ENCODE measurements at regions not wholly inside any gene's neighbourhood (a gene's known extent, or its start where the extent isn't known, plus 50 kb on each side); places are given as distances from the start of the nearest gene placed in this dataset.

DNA sequence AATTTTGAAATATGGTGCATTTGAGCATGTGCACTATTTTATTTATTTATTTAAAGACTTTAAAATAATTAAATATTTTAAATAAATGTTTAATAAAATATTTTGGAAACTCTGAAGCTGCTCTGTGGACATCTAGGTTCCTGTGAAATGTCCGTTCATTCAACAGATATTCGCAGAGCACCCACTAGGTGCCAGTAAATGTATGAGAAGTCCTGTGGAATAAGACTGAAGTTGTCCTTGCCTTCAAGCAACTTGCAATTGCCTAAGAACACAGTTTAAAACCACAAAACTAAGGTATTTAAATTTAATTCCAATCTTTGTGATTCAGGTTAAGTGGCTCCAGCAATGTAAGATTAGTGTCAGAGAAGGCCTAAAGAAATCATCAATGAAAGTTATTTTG lies 306.7 kb downstream of the GBA3 start:
- Histone ChIP-seq H3K27ac (ENCODE audit: low read length) (no peak overlapping the region), H3K4me3 (ENCODE audit: low read length) (no peak overlapping the region), H3K27me3 (ENCODE audit: insufficient read depth, low read length) (no peaks in the 10 kb centered on the region), H3K9me3 (ENCODE audit: insufficient read depth, low read depth, low read length) (no peaks in the 10 kb centered on the region), H3K9ac (ENCODE audit: low read depth, low read length) (no peak overlapping the region), H3K36me3 (ENCODE audit: insufficient read depth, low read depth, low read length) (no peaks in the 10 kb centered on the region), H3K4me1 (ENCODE audit: insufficient read depth, low read length) (no peaks in the 10 kb centered on the region)

DNA sequence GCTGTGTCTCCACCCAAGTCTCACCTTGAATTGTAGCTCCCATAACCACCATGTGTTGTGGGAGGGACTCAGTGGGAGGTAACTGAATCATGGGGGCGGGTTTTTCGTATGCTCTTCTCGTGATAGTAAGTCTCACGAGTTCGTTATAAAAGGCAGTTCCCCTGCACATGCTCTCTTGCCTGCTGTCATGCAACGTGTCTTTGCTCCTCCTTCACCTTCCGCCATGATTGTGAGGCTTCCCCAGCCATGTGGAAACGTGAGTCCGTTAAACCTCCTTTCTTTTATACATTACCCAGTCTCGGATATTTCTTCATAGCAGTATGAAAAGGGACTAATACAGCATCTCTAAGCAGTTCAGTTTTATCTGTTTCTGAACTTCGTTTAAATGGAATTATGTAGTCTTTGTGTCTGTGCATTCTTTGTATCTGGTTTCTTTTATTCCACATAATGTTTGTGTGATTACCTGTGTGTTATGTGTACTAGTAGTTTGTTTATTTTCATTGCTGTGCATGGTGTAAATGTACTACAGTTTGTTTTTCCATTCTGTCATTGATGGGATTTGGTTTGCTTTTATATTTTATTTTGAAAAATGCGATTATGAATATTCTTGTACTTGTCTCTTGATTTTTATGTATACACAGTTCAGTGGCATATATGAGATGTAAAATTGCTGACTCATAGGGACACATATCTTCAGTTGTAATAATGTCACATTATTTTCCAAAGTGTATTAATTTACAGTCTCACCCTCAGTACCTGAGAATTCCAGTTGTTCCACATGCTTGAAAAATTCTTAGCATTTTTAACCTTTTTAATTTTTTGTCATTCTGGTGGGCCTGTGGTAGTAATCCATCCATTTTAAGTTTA lies 304.9 kb downstream of the GBA3 start:
- Histone ChIP-seq H3K27ac (ENCODE audit: low read length) (no peak overlapping the region), H3K4me3 (ENCODE audit: low read length) (no peak overlapping the region), H3K36me3 (ENCODE audit: insufficient read depth, low read depth, low read length) (no peaks in the 10 kb centered on the region), H3K9me3 (ENCODE audit: insufficient read depth, low read depth, low read length) (no peaks in the 10 kb centered on the region), H3K4me1 (ENCODE audit: insufficient read depth, low read length) (no peaks in the 10 kb centered on the region), H3K9ac (ENCODE audit: low read depth, low read length) (no peak overlapping the region), H3K27me3 (ENCODE audit: insufficient read depth, low read length) (no peaks in the 10 kb centered on the region)

DNA sequence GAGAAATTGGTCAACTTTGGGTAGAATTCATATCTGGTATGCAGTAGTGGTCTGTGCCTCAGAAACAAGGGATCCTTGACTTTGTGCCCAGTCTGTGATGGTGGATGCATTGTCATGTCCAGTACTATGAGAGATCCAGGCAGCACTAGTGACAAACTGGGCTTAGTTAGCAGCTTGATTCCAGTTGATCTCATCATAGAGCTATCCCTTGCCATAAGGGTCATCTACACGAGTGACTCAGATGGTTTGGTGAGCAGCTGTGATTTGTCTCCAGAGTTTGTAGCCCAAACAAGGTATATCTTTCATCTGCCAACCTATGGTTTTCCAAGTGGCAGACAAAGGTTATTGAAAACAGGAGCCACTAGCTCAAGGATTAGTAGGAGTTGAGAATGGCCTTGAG lies 298.8 kb downstream of the GBA3 start:
- H3K27ac ChIP-seq (ENCODE audit: low read length) = no peak overlapping the region
- no peak overlapping the region for H3K9ac ChIP-seq (ENCODE audit: low read depth, low read length)
- no peak overlapping the region for H3K4me3 ChIP-seq (ENCODE audit: low read length)
- H3K27me3 ChIP-seq (ENCODE audit: insufficient read depth, low read length) = no peaks in the 10 kb centered on the region
- H3K9me3 ChIP-seq (ENCODE audit: insufficient read depth, low read depth, low read length) = no peaks in the 10 kb centered on the region
- H3K36me3 ChIP-seq (ENCODE audit: insufficient read depth, low read depth, low read length) = no peaks in the 10 kb centered on the region
- H3K4me1 ChIP-seq (ENCODE audit: insufficient read depth, low read length) = no peaks in the 10 kb centered on the region

DNA sequence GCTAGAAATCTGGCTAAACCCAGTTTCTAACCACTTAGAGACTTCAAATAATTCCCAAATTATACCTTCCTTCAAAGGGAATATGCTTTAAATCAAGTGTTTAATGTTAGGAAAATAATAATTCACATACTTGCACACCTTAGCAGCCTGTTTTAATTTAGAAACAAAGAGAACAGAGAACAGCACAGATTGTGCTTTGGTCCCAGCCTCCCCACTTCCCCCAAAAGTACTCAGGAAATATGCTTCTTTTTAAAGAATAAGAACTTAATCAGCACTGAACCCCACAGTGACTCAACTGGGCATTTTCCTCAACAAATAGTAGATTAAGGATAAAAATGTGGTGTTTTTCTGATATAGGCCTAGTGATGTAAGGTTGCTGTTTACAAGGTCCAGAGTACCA lies 295.8 kb downstream of the GBA3 start:
- H3K4me3 ChIP-seq (ENCODE audit: low read length) = no peak overlapping the region

DNA sequence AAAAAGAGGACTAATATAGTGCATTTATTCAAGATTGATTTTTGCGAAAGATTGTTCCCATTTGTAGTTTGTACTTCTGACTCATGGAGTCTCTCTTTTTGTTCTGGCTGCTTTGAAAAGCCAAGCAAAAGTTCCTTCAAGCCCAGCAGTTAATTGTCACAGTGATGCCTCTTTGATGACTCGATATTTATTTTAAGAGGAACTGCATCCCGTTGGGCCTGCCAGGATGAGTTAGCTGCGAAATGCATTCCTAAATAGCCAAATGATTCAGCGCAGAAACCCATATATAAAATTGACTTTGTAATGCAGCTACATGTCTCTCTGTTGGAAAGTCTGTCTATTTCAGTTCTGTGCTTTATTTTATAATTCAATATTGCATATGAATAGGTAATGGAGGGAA lies 295.1 kb downstream of the GBA3 start:
- no peaks in the 10 kb centered on the region for H3K36me3 ChIP-seq (ENCODE audit: insufficient read depth, low read depth, low read length)
- H3K4me1 ChIP-seq (ENCODE audit: insufficient read depth, low read length) = no peaks in the 10 kb centered on the region
- H3K9ac ChIP-seq (ENCODE audit: low read depth, low read length) = no peak overlapping the region
- peaks cover 10% of the 10 kb centered on the region for H3K9me3 ChIP-seq (ENCODE audit: insufficient read depth, low read depth, low read length)
- H3K4me3 ChIP-seq (ENCODE audit: low read length) = no peak overlapping the region
- no peak overlapping the region for H3K27ac ChIP-seq (ENCODE audit: low read length)
- no peaks in the 10 kb centered on the region for H3K27me3 ChIP-seq (ENCODE audit: insufficient read depth, low read length)

More for the DNA sequence above, 295.8 kb downstream of the GBA3 start:
- peaks cover 7% of the 10 kb centered on the region; the same call in 1 of the 2 replicates for H3K9me3 ChIP-seq (ENCODE audit: insufficient read depth, low read depth, low read length)
- no peak overlapping the region for H3K27ac ChIP-seq (ENCODE audit: low read length)
- H3K9ac ChIP-seq (ENCODE audit: low read depth, low read length) = no peak overlapping the region
- H3K4me1 ChIP-seq (ENCODE audit: insufficient read depth, low read length) = no peaks in the 10 kb centered on the region
- no peaks in the 10 kb centered on the region for H3K36me3 ChIP-seq (ENCODE audit: insufficient read depth, low read depth, low read length)
- no peaks in the 10 kb centered on the region for H3K27me3 ChIP-seq (ENCODE audit: insufficient read depth, low read length)

DNA sequence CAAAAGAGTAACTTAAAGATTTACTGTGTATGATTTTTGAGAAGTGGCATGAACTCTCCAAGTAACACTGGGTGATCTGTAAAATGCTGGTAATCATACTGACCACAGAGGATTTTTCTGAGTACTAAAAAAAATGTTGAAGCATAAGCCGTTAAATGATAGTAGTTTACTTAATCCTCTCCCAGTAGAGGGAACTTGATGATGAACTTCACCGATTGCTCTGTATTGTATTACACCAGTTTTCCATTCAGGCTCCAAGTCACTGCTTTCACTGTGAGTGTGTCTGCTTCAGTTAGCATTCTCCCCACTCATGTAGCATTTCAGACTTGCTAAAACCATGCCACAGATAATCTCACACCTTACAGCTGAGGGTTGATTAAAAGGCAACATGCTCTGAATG lies 294.1 kb downstream of the GBA3 start:
- H3K4me3 ChIP-seq (ENCODE audit: low read length) = no peak overlapping the region
- H3K27me3 ChIP-seq (ENCODE audit: insufficient read depth, low read length) = no peaks in the 10 kb centered on the region
- no peak overlapping the region for H3K27ac ChIP-seq (ENCODE audit: low read length)
- no peaks in the 10 kb centered on the region for H3K36me3 ChIP-seq (ENCODE audit: insufficient read depth, low read depth, low read length)
- H3K4me1 ChIP-seq (ENCODE audit: insufficient read depth, low read length) = no peaks in the 10 kb centered on the region
- H3K9ac ChIP-seq (ENCODE audit: low read depth, low read length) = no peak overlapping the region
- H3K9me3 ChIP-seq (ENCODE audit: insufficient read depth, low read depth, low read length) = peaks cover 10% of the 10 kb centered on the region

DNA sequence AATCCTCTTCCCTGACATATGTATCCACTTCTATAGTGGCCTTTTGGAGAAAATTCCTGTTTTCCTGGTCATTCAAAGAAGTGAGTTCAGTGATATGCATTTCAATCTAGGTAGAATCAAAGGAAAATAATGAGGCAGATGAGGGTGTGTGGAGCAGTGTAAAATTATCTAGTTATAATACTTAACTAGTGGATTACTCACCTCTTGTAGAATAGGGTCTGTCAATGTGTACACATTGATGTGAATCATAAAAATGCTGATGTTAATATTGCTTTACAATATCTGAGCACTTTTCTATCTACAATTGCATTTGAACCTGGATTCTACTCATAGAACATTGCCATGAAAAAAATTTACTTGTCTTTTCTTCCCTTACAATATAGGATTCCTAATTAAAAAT lies 293.5 kb downstream of the GBA3 start:
- no peak overlapping the region for H3K9ac ChIP-seq (ENCODE audit: low read depth, low read length)
- H3K9me3 ChIP-seq (ENCODE audit: insufficient read depth, low read depth, low read length) = peaks cover 10% of the 10 kb centered on the region
- no peak overlapping the region for H3K27ac ChIP-seq (ENCODE audit: low read length)
- H3K4me1 ChIP-seq (ENCODE audit: insufficient read depth, low read length) = no peaks in the 10 kb centered on the region
- H3K27me3 ChIP-seq (ENCODE audit: insufficient read depth, low read length) = no peaks in the 10 kb centered on the region
- no peak overlapping the region for H3K4me3 ChIP-seq (ENCODE audit: low read length)
- no peaks in the 10 kb centered on the region for H3K36me3 ChIP-seq (ENCODE audit: insufficient read depth, low read depth, low read length)

DNA sequence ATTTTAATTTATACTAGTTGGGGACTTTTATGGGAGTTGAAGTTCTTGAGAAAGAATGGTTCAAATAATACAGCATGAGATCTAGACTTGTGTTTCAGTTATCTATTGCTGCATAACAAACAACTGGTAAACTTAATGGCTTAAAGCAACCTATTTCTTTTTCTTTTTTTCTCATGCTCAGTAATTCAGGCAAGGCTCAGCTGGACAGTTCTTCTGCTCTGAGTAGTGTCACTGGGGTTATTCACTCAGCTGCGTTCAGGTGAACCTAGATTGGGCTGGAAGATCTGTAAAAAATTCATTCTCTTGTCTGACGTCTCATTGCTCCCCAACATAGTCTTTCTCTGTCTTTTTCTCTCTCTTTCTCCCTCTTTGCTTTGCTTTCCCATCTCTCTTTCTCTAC lies 291.7 kb downstream of the GBA3 start:
- no peak overlapping the region for H3K27ac ChIP-seq (ENCODE audit: low read length)
- H3K4me1 ChIP-seq (ENCODE audit: insufficient read depth, low read length) = no peaks in the 10 kb centered on the region
- H3K36me3 ChIP-seq (ENCODE audit: insufficient read depth, low read depth, low read length) = no peaks in the 10 kb centered on the region
- H3K9ac ChIP-seq (ENCODE audit: low read depth, low read length) = no peak overlapping the region
- H3K27me3 ChIP-seq (ENCODE audit: insufficient read depth, low read length) = no peaks in the 10 kb centered on the region
- peaks cover 10% of the 10 kb centered on the region for H3K9me3 ChIP-seq (ENCODE audit: insufficient read depth, low read depth, low read length)
- H3K4me3 ChIP-seq (ENCODE audit: low read length) = no peak overlapping the region

DNA sequence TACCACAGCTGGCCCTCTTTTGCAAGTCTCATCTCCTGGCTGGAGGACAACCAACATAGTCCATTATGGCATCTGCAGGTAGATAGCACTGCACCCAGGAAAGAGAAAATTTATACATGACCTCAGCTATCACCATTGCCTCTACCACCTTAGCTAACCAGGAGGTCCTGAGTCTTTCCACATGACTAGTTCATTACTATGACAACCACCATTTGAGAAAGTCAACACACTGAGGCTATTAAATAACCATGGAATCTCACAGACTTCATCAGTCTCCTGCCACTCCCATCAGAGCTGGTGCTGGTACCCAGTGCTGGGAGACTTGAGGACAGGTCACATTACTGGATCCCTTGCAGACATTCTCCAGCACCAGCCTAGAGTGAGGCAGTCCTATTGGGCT lies 285.9 kb downstream of the GBA3 start:
- Histone ChIP-seq H3K4me1 (ENCODE audit: insufficient read depth, low read length) (no peaks in the 10 kb centered on the region), H3K4me3 (ENCODE audit: low read length) (no peak overlapping the region), H3K9me3 (ENCODE audit: insufficient read depth, low read depth, low read length) (peaks cover 10% of the 10 kb centered on the region), H3K36me3 (ENCODE audit: insufficient read depth, low read depth, low read length) (no peaks in the 10 kb centered on the region), H3K27me3 (ENCODE audit: insufficient read depth, low read length) (no peaks in the 10 kb centered on the region), H3K27ac (ENCODE audit: low read length) (no peak overlapping the region), H3K9ac (ENCODE audit: low read depth, low read length) (no peak overlapping the region)

DNA sequence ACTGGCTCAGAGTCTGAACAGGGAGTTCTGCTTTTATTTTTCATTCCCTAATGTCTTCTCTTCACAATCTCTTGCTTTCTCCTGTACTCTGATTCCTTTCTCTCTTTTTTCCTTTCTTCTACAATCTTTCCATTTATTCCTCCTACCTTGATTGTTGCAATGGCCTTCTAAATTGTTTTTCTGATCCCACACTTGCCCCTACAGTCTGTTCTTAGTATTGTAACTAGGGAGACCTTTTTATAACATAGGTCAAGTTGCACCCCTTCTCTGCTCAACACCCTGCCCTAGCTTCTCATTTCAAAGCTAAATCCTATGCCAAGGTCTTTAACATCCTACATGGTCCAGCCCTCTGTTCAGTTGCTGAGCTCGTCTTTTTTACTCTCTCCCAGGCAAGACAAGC lies 277.9 kb downstream of the GBA3 start:
- Histone ChIP-seq H3K9me3 (ENCODE audit: insufficient read depth, low read depth, low read length) (0 out of 2 replicates have a peak, but pooled peaks cover 6% of the 10 kb centered on the region), H3K4me1 (ENCODE audit: insufficient read depth, low read length) (no peaks in the 10 kb centered on the region), H3K27me3 (ENCODE audit: insufficient read depth, low read length) (no peaks in the 10 kb centered on the region), H3K4me3 (ENCODE audit: low read length) (no peak overlapping the region), H3K27ac (ENCODE audit: low read length) (no peak overlapping the region), H3K9ac (ENCODE audit: low read depth, low read length) (no peak overlapping the region), H3K36me3 (ENCODE audit: insufficient read depth, low read depth, low read length) (no peaks in the 10 kb centered on the region)

DNA sequence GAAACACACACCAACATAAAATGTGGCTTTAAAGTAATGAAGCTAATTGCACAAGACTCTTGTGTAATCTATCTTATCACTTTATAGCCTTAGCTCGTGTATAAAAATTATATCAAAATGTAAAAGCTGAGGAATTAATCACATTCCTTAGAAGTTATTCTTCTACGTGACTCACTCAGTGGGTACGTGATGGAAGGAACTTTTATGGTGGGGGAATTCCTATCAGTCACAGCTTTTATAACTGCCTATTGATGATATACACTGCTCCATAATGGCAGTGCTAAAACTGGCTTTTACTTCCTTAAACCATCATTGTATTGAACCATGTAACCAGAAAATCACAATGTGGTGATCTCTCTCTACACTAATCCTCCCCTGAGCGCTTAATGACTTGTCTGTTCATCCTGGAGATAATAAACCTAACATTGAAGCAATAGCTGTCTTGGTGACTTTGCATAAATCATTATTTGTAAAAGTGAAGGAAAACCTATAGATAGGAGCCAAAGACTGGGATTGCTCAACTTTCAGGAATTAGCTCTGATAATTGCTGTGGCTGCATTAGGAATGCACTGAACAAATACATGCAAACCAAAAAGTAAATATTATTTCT lies 276.7 kb downstream of the GBA3 start:
- Histone ChIP-seq H3K4me3 (ENCODE audit: low read length) (no peak overlapping the region), H3K9ac (ENCODE audit: low read depth, low read length) (no peak overlapping the region), H3K4me1 (ENCODE audit: insufficient read depth, low read length) (no peaks in the 10 kb centered on the region), H3K27me3 (ENCODE audit: insufficient read depth, low read length) (no peaks in the 10 kb centered on the region), H3K27ac (ENCODE audit: low read length) (no peak overlapping the region), H3K9me3 (ENCODE audit: insufficient read depth, low read depth, low read length) (no peaks in the 10 kb centered on the region), H3K36me3 (ENCODE audit: insufficient read depth, low read depth, low read length) (no peaks in the 10 kb centered on the region)

DNA sequence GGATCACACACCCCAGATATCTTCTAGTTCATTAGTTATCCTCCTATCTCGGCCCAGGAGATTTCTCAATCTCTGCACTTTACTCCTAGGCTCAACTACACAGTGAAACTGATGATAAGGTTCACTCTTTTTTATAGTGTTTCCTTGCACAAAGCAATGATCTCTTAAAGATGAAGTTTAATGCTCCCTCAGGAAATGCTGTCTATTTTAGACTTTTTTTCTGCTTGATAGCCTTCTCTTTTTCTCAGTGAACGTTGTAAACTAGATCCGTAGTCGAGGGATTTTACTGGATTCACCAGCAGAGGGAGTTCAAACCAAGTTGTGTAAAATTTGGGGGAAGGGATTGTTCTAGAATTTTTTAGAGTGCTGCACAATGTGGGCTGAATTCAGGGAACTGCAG lies 269.6 kb downstream of the GBA3 start:
- no peaks in the 10 kb centered on the region for H3K27me3 ChIP-seq (ENCODE audit: insufficient read depth, low read length)
- no peaks in the 10 kb centered on the region for H3K4me1 ChIP-seq (ENCODE audit: insufficient read depth, low read length)
- H3K27ac ChIP-seq (ENCODE audit: low read length) = no peak overlapping the region
- H3K9ac ChIP-seq (ENCODE audit: low read depth, low read length) = no peak overlapping the region
- no peaks in the 10 kb centered on the region for H3K36me3 ChIP-seq (ENCODE audit: insufficient read depth, low read depth, low read length)
- no peaks in the 10 kb centered on the region for H3K9me3 ChIP-seq (ENCODE audit: insufficient read depth, low read depth, low read length)
- H3K4me3 ChIP-seq (ENCODE audit: low read length) = no peak overlapping the region
